ENCODE measurements at regions not wholly inside any gene's neighbourhood (a gene's known extent, or its start where the extent isn't known, plus 50 kb on each side); places are given as distances from the start of the nearest gene placed in this dataset.
"Not testable (repeated sequence)": the region's sequence is repeated elsewhere in the genome, so short reads cannot be mapped to it uniquely, and the experiment has no call there.

- in situ Hi-C loops (cut with MboI; ENCODE audit: low pct_unique_long_range_greater_than_20kb, low sequenced_read_pairs): no loop called here
- DNase-seq: no peak
Observed at GRCh38 chr12:60704171-60704914, 1108.5 kb downstream of the SLC16A7 start.

- in situ Hi-C loops (cut with MboI; ENCODE audit: low pct_unique_long_range_greater_than_20kb, low sequenced_read_pairs): no loop called here
- no peak for DNase-seq
Observed at GRCh38 chr12:60710246-60710645, 1114.4 kb downstream of the SLC16A7 start.

GRCh38 chr12:60714141-60714900 is 1118.5 kb downstream of the SLC16A7 start:
- in situ Hi-C loops (cut with MboI; ENCODE audit: low pct_unique_long_range_greater_than_20kb, low sequenced_read_pairs): no loop called here
- DNase-seq: no peak

DNA sequence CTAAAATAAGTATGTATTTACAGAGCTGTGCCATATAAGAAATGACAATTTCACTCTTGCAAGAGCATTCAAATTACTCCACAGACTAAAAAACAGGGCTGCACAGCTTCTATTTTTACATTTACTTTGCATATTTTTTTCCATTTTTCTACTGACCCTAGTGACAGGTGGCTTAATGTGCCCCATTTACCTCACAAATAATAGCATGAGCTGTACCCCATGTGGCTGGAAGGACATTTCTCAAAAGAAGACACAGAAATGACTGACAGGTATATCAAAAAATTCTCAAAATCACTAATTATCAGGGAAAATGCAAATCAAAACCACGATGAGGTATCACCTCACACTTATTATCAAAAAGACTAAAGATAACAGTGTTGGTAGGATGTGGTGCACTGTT is 1128.6 kb downstream of the SLC16A7 start:
- in situ Hi-C loops (cut with MboI; ENCODE audit: low pct_unique_long_range_greater_than_20kb, low sequenced_read_pairs): no loop called here

DNA sequence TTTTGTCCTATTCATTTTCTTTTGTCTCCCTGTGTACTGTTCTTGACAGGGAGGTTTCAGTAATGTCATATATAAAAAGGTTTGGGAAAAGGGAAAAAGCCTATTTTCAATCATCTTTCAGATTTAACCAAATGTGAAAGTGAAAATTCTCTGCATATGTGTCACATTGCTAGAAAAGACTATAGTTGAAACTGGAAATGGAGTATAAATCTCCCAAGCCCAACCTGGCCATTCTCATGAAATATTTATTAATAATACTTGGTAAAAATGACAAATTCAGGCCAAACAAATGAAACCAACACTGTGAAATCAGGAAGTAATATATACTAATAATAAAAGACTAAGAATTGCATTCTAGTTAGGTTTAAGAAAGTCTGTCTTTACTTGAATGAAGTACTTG is 1129.2 kb downstream of the SLC16A7 start:
- in situ Hi-C loops (cut with MboI; ENCODE audit: low pct_unique_long_range_greater_than_20kb, low sequenced_read_pairs): no loop called here
- DNase-seq: no peak

More for the DNA sequence above, 1128.6 kb downstream of the SLC16A7 start:
- DNase-seq: no peak

DNA sequence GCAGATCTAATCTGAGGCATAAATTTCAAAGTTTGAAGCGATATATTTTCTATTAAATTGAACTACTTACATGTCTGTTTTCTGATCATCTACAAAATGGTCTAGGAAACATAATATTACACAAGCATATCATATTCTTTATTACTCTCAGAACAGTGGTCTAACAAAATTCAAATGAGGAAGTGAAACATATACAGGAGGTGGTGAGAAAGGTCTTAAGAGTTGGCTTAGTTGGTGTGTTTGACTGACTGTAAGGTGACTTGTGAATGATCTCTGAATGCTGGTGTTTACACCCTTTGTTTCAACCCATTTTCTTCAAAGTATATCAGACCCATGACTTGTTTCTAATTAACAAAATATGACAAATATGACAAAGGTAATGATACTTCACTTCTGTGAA is 1156.8 kb downstream of the SLC16A7 start:
- peak; percentile 8 for DNase-seq
- in situ Hi-C loops (cut with MboI; ENCODE audit: low pct_unique_long_range_greater_than_20kb, low sequenced_read_pairs): no loop called here

DNA sequence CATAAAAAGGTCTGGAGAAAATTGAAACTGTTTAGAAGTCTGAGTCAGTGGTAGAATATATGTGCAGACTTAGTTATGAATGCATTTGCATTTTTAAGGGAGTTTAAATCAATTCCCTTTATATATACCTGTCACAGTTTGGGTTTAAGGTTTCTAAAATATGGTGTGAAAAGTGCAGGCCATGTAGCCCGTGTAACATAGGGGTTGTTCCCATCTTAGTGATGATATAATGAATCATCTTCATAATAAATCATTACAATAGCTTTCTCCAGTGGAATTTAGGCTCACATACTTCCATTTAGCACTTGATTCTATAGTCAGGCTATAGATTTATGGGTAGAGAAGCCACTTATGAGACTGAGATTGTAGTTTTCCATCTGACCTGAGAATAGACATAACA is 1162.4 kb downstream of the SLC16A7 start:
- DNase-seq: no peak
- in situ Hi-C loops (cut with MboI; ENCODE audit: low pct_unique_long_range_greater_than_20kb, low sequenced_read_pairs): no loop called here

GRCh38 chr12:60760965-60761364 is 1165.1 kb downstream of the SLC16A7 start:
- no peak for DNase-seq
- in situ Hi-C loops (cut with MboI; ENCODE audit: low pct_unique_long_range_greater_than_20kb, low sequenced_read_pairs): no loop called here

DNA sequence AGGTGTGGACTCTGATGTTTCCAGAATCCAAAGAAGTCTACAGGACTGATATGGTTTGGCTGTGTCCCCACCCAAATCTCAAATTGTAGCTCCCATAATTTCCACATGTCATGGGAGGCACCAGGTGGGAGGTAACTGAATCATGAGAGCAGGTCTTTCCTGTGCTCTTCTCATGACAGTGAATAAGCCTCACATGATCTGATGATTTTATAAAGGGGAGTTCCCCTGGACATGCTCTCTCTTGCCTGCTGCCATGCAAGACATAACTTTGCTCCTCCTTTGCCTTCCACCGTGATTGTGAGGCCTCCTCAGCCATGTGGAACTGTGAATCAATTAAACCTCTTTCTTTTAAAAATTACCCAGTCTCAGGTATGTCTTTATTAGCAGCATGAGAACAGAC is 1205.3 kb downstream of the SLC16A7 start:
- in situ Hi-C loops (cut with MboI; ENCODE audit: low pct_unique_long_range_greater_than_20kb, low sequenced_read_pairs); DNase-seq: not testable (repeated sequence)

DNA sequence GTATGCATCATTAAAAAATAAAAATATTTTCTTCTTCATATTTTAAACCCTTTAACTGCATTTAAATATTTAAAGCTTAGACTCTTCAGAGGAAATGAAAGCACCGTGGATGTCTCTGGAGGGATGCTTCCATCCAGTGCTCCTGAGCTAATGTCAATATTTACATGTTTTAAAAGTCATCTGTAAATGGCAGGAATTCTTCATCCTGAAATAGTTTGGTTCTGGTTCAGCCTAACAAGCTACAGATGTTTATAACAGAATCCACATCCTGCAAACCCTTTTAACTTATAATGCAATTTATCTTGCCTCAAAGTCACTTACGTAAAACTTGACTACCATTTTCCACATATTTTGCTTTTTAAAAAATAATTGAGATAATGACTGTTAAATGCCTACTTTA is 1207.3 kb downstream of the SLC16A7 start:
- in situ Hi-C loops (cut with MboI; ENCODE audit: low pct_unique_long_range_greater_than_20kb, low sequenced_read_pairs): no loop called here
- DNase-seq: no peak

DNA sequence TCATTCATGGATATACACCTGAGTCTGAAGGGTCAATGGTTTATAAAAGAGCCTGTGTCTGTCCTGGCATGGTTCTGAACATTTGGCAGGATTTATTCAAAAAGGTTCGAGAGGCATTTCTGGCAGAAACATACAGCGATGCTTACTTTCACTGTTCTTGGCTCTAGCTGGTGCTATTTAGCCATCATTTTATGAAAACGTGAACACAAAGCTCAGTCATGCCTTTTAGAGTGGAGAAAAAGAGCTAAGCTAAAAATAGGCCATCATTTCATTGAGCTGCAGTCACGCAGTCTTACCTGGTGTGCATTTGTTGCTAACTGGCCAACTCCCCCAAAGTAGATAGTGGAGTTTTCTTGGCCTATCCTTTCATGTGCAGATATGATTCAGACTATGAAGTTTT is 1209.5 kb downstream of the SLC16A7 start:
- DNase-seq: no peak
- in situ Hi-C loops (cut with MboI; ENCODE audit: low pct_unique_long_range_greater_than_20kb, low sequenced_read_pairs): no loop called here

- no peak for DNase-seq
- in situ Hi-C loops (cut with MboI; ENCODE audit: low pct_unique_long_range_greater_than_20kb, low sequenced_read_pairs): no loop called here
Observed at GRCh38 chr12:60819794-60820193, 1224.0 kb downstream of the SLC16A7 start.

DNA sequence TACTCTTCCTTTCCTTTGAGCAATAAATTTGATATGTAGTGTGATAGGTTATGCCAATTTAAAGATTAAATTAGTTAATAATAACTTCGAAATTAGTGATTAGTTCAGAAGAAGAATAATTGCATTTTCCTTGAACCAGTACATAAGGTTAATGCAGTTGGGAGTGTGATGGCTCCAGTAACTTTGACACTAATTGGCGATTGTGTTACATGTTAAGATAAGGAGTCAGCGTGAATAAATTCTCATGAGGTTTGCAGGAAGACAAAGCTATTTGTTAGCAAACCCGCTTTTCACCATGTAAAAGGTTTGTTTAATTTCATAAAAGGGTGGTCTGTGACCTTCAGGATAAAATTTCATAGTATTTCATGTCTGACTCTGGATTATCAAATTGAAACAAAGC is 1226.8 kb downstream of the SLC16A7 start:
- in situ Hi-C loops (cut with MboI; ENCODE audit: low pct_unique_long_range_greater_than_20kb, low sequenced_read_pairs): no loop called here
- DNase-seq: no peak

DNA sequence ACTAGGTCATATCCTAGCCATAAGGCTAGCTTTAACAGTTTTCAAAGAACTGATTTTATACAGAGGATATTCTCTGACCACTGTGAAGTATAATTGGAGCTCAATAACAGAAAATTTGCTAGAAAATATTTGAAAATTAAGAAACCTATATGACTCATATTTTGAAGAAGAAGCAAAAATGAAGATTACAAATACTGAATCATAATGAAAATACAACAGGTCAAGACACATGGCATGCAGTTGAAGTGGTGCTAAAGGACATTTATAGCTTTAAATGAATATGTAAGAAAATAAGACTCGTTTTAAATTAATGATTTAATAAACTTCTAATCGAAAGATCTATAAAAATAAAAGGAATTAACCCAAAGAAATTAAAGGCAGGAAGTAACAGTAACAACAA is 1234.6 kb downstream of the SLC16A7 start:
- DNase-seq: no peak
- in situ Hi-C loops (cut with MboI; ENCODE audit: low pct_unique_long_range_greater_than_20kb, low sequenced_read_pairs): no loop called here

GRCh38 chr12:60832290-60832689 is 1236.5 kb downstream of the SLC16A7 start:
- in situ Hi-C loops (cut with MboI; ENCODE audit: low pct_unique_long_range_greater_than_20kb, low sequenced_read_pairs): no loop called here
- DNase-seq: no peak

GRCh38 chr12:60834372-60834771 is 1238.5 kb downstream of the SLC16A7 start:
- in situ Hi-C loops (cut with MboI; ENCODE audit: low pct_unique_long_range_greater_than_20kb, low sequenced_read_pairs): no loop called here
- DNase-seq: no peak

GRCh38 chr12:60834806-60835205 is 1239.0 kb downstream of the SLC16A7 start:
- in situ Hi-C loops (cut with MboI; ENCODE audit: low pct_unique_long_range_greater_than_20kb, low sequenced_read_pairs): no loop called here
- no peak for DNase-seq

- no peak for DNase-seq
- in situ Hi-C loops (cut with MboI; ENCODE audit: low pct_unique_long_range_greater_than_20kb, low sequenced_read_pairs): no loop called here
Observed at GRCh38 chr12:60836651-60837050, 1240.8 kb downstream of the SLC16A7 start.

DNA sequence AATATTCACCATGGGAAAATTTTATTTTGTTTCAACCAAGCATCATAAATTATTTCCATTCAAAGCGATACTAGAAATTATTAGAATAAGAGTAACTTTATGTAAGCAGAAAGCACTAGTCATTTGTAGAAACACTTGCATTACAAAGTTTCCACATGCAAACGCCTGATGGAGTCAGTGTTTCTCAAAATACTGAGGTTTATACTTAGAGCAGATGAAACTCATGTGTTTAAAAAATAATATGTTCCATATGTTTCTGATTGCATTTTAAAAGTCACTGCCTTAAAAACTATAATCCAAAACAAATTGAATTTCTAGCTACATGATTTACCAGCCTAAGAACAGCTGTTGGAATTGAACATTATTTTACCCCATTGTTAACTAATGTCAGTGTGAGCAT is 1246.4 kb downstream of the SLC16A7 start:
- in situ Hi-C loops (cut with MboI; ENCODE audit: low pct_unique_long_range_greater_than_20kb, low sequenced_read_pairs): no loop called here

GRCh38 chr12:60844101-60844500 is 1248.3 kb downstream of the SLC16A7 start:
- in situ Hi-C loops (cut with MboI; ENCODE audit: low pct_unique_long_range_greater_than_20kb, low sequenced_read_pairs): no loop called here
- no peak for DNase-seq

More for the DNA sequence above, 1246.4 kb downstream of the SLC16A7 start:
- no peak for DNase-seq

- DNase-seq: no peak
- in situ Hi-C loops (cut with MboI; ENCODE audit: low pct_unique_long_range_greater_than_20kb, low sequenced_read_pairs): no loop called here
Observed at GRCh38 chr12:60844875-60845274, 1249.0 kb downstream of the SLC16A7 start.
